Mucosa of descending colon (tissue), 3 donors: ENCODE measurements at regions not wholly inside any gene's neighbourhood (a gene's known extent, or its start where the extent isn't known, plus 50 kb on each side); places are given as distances from the start of the nearest gene placed in this dataset.

Experiments
- ATAC-seq: fragments of 200-7000 bp; cut with Tn5 transposase; one replicate; pipeline ENCODE4 v1.9.1; 2020; ENCODE audit warnings: mild to moderate bottlenecking, moderate library complexity
- DNase-seq, 3 donors: peaks; one replicate each; pipeline ENCODE4 v3.0.0-alpha.2; 2020
- H3K36me3 ChIP-seq: fragments of 200-600 bp; one replicate; pipeline ENCODE4 v1.8.0; 2021; ENCODE audit warnings: low read depth, mild to moderate bottlenecking
- H3K4me1 ChIP-seq: fragments of 200-600 bp; one replicate; pipeline ENCODE4 v1.8.0; 2021; ENCODE audit warnings: low read depth, mild to moderate bottlenecking
- H3K4me3 ChIP-seq: fragments of 200-600 bp; one replicate; pipeline ENCODE4 v1.8.0; 2021; ENCODE audit warnings: mild to moderate bottlenecking
- H3K9me3 ChIP-seq: fragments of 200-600 bp; one replicate; pipeline ENCODE4 v1.8.0; 2021; ENCODE audit warnings: mild to moderate bottlenecking
- CTCF ChIP-seq: fragments of 200-600 bp; IDR thresholded peaks from one replicate; pipeline ENCODE4 v1.8.0; 2022; ENCODE audit warnings: antibody characterized with exemption, mild to moderate bottlenecking
- intact Hi-C, 2 donors: fragments of 100-400 bp; cut with DNase I in 1 of 2; cut with micrococcal nuclease in 1 of 2; formaldehyde crosslinking; loops; one replicate each; pipeline versions ENCODE4 v1.11.0 to v1.11.1; 2022; cut with DNase I, micrococcal nuclease
- donor health status: DM: no; HTN: no; CAD: no; lungs with moderate emphysema.
- donor health status: DM: no; HTN: no; CAD: no.
- donor health status: DM: no; HTN: yes; CAD: no.

GRCh38 chr10:4046712-4047354 is 261.8 kb upstream of the KLF6 start:
- Histone ChIP-seq H3K9me3 (peaks cover 7% of the 10 kb centered on the region), H3K36me3 (no peaks in the 10 kb centered on the region), H3K4me3 (no peak overlapping the region), H3K4me1 (no peaks in the 10 kb centered on the region)
- ATAC-seq (no peak), DNase-seq (no peak)
- intact Hi-C loops: no loop called here
- no peak for TF ChIP-seq CTCF

DNA sequence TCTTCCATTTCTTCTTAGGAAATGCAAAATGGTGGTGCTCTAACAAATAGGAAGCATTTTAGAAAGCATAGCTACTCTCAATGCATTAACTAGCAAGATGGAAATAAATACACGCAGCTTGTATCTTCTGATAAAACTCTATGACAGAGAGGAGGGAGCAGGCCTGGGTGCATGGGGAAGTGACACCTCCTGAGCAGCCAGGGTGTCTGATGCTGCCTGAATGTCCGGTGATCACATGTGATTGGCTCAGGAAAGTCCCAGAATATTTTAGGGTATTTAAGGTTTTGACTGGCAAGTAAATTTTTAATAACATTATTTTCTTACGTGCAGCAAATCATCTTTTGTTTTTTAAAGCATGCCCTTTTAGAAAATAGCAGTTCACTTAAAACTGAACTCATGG is 261.0 kb upstream of the KLF6 start:
- ATAC-seq (no peak), DNase-seq (no peak)
- Histone ChIP-seq H3K36me3 (no peaks in the 10 kb centered on the region), H3K4me1 (no peaks in the 10 kb centered on the region), H3K4me3 (no peak overlapping the region), H3K9me3 (peaks cover 15% of the 10 kb centered on the region)
- no peak for TF ChIP-seq CTCF
- intact Hi-C loops: no loop called here

DNA sequence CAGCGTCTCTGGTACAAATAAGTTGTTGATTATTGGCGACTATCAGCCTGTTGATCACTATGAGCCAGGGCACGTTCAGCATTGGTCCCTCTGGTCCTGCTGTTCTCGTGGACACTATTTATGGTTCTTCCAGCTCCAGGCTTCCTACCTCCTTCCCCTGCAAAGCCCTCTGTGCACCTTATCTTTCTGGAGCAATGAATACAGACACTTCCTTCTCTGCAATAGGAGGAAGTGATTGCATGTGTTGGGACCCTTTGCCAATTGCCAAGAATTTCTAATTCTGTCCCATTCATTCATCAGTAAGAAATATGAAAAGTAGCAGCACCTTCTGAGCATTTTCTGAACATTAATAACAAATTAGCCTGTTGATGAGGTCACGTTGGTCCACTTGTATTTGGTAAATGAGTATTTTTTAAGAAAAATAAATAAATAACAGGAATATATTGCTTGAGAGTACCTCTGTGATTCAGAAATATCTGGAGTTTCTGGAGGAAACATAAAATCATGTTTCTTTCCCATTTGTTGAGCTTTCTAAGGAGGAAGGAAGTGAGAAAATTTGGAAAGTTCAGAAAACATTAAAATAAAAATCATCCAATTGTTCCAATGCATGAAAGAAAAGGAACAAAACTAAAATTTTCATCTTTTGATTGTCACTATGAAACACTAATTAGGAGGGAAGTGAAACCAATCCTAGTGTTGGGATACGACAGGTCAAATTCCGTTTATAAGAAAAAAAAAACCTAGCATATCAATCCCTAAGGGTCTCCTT is 259.1 kb upstream of the KLF6 start:
- no peak for TF ChIP-seq CTCF
- Histone ChIP-seq H3K4me1 (no peaks in the 10 kb centered on the region), H3K36me3 (no peaks in the 10 kb centered on the region), H3K9me3 (peaks cover 15% of the 10 kb centered on the region), H3K4me3 (no peak overlapping the region)
- ATAC-seq: no peak
- no peak for DNase-seq
- intact Hi-C loops: no loop called here

- no peak for DNase-seq
- ATAC-seq: no peak
- Histone ChIP-seq H3K36me3 (no peaks in the 10 kb centered on the region), H3K4me3 (no peak overlapping the region), H3K4me1 (no peaks in the 10 kb centered on the region), H3K9me3 (peaks cover 15% of the 10 kb centered on the region)
- intact Hi-C loops: no loop called here
- TF ChIP-seq CTCF: no peak
Measured at GRCh38 chr10:4041635-4042034, 256.6 kb upstream of the KLF6 start.

- ATAC-seq (no peak), DNase-seq (no peak)
- Histone ChIP-seq H3K9me3 (peaks cover 15% of the 10 kb centered on the region), H3K4me1 (peaks cover 5% of the 10 kb centered on the region), H3K4me3 (no peak overlapping the region), H3K36me3 (no peaks in the 10 kb centered on the region)
- intact Hi-C loops: no loop called here
- no peak for TF ChIP-seq CTCF
Measured at GRCh38 chr10:4038000-4038399, 253.0 kb upstream of the KLF6 start.
